Limb (tissue), 2 donors: ENCODE measurements at regions not wholly inside any gene's neighbourhood (a gene's known extent, or its start where the extent isn't known, plus 50 kb on each side); places are given as distances from the start of the nearest gene placed in this dataset.
"Not testable (repeated sequence)": the region's sequence is repeated elsewhere in the genome, so short reads cannot be mapped to it uniquely, and the experiment has no call there.

Experiments used
- DNase-seq, 2 donors: peaks; one replicate each; pipeline ENCODE4 v3.0.0-alpha.2; 2016; ENCODE audit errors: extremely low spot score in 2 of 2

DNA sequence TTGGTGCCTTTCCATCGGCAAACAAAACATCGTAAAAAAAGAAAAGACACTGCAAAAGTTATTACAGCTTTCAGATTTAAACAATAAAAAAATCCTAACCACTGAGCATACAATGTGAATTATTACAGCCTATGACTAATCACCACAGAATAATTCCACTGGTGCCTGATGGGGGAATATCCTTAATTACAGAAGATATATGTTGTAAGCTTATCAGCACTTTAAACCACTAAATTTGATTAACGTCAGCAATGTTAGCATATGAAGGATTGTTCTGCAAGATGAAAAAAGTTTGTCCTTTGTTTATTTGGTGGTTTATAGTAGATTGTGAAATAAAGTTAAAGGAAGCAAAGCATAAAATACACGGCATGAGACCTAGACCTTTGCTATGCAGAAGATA is 210.2 kb upstream of the ADAMTS3 start:
- no peak for DNase-seq

- no peak for DNase-seq
These were observed 208.4 kb upstream of the ADAMTS3 start for GRCh38 chr4:72777436-72777835.

DNA sequence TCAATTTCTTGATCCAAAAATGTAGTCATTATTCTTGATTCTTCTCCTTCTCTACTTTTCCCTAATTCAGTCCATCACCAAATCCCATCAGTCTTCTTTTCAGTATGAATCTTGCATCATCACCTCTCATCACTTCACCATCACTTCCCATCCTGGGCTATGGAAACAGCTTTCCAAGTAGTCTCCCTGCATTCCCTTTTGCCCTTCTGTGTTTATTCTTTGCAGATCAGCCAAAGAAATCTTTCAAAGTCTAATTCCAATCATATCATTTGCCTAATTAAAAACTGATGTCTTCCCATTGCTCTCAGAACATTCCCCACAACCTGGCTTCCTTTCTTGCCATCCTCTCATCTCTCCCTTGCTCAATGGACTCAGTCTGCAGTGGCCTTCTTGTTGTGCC is 201.7 kb upstream of the ADAMTS3 start:
- no peak for DNase-seq

- DNase-seq = no peak
These were observed 199.3 kb upstream of the ADAMTS3 start for GRCh38 chr4:72768364-72768763.

GRCh38 chr4:72767618-72768302 is 198.7 kb upstream of the ADAMTS3 start:
- no peak for DNase-seq

- DNase-seq = not testable (repeated sequence)
These were observed 196.8 kb upstream of the ADAMTS3 start for GRCh38 chr4:72765788-72766187.

DNA sequence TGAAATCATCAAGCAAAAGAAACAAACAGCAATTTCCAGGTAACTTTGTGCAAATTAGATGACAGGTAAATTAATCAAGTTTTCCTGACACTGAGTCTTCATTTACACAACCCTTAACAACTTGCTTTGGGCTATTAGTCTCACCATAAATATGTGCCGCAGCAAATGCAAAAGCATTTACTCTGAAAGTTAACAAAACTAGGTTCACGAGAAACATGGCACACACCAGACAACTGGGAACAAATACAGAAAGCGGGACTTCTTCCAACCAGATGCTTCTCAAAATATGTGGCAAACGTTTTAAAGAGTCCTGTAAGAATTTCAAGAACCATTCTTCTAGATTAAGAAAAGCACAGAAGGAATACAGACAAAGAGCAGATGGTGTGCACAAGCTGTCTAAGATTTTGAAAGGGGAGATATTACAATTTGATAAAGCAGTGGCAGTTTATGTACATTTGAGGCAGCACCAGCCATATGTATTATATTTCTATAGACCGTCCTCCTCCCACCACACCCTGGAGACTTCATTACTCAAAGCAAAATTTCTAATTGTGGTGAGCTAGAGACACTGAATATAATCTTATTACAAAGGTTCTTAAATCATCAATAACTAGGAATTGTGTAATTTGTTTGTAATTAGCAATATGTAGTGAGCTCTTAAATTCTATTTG is 192.5 kb upstream of the ADAMTS3 start:
- no peak for DNase-seq

- DNase-seq = not testable (repeated sequence)
These were observed 184.4 kb upstream of the ADAMTS3 start for GRCh38 chr4:72753414-72753813.

DNA sequence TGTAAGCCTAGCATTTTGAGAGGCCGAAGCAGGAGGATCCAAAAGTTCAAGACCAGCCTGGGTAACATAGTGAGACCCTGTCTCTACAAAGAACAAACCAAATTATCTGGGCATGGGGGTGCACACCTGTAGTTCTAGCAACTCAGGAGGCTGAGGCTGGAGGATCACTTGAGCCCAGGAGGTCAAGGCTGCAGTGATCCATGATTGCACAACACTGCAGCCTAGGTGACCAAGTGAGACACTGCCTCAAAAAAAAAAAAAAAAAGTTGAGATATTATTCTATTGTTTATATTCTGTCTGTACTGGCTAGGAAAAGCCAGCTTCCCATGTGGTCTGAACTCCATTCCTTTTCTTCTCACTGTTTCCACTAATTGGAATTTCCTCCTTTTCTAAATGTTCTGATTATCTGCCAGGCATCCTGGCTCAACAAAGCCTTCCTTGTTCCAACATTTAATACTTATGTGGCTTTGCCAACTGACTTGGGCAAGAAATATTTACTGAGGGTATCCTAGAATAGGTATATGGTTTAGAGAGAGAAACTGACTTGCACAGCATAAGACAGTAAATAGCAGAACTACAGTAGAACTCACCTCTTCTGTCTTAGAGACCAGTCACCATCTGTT is 175.2 kb upstream of the ADAMTS3 start:
- no peak for DNase-seq

DNA sequence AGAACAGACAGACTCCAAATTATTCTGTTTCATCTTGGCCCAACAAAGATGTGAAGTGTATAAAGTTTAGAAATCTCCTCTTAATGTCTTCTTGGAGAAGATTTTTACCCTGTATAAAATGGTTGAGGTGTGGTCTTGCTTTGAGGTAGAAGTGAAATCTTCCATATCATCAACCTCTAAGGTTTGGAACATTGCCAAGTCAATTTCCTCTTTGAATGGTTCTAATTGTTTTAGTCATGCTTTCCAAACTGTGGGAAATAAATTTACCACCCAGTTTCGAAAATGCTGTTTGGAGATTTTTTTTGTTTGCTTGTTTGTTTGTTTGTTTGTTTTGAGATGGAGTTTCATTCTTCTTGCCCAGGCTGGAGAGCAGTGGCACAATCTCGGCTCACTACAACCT is 174.1 kb upstream of the ADAMTS3 start:
- DNase-seq = no peak

DNA sequence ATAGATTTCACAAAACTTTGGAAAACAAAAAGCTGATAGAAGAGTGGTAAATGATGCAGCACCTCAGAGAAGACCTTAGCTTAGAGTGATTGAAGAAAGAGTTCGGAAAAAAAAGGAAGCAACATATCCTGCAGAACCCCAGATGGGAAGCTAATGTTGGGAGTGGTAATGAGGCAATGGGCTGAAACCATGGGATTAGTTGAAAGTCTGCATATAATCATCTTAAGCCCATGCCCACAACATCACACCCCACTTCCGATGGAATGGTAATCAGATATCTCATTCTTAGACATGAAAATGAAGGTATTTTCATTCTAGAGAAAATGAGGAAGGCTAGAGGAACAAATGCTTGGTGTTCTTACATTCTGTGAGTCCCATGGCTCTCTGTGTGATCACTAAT is 146.3 kb upstream of the ADAMTS3 start:
- DNase-seq = no peak

- DNase-seq = no peak
These were observed 145.7 kb upstream of the ADAMTS3 start for GRCh38 chr4:72714482-72715279.

- DNase-seq = no peak
These were observed 144.0 kb upstream of the ADAMTS3 start for GRCh38 chr4:72712997-72713396.

GRCh38 chr4:72709475-72709874 is 140.5 kb upstream of the ADAMTS3 start:
- no peak for DNase-seq

DNA sequence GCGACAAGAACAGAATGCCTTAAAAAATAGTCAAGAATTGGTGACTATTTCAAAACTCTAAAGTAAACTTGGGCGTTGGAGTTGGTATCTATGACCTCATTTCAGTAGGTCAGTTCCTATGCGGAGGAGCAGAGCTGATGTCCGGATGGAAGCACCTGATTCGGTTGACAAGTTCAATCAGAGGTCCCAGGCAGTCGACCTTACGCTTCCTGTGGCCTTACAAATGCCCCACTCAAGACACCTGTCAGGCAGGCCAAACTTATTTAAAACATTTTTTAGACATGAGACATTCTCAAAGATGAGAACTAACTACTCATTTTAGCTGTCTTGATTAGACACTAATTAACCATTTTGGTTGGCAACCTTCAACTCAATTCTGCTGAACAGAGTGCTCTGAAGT is 137.7 kb upstream of the ADAMTS3 start:
- no peak for DNase-seq

GRCh38 chr4:72704925-72705640 is 136.1 kb upstream of the ADAMTS3 start:
- DNase-seq = not testable (repeated sequence)

DNA sequence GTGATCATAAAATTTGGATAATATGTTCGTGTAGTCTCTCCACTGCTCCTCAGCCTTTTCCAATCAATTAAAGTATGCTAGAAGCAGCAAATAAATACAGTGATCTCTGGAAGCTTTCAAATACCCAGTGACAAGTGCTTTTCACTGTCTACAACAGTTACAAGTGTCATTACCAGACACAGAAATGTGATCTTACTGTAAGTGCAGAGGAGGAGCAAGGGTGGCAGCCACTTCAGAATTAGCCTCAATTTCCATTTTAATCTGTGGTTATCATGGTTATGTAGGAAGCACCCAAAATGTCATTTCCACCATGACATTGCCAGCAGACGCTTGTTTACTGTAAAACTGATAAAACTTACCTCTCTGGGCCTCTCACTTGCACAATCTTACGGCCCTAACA is 133.9 kb upstream of the ADAMTS3 start:
- DNase-seq = no peak

- peak in 1 of 2 donors; percentile 58 for DNase-seq
These were observed 133.2 kb upstream of the ADAMTS3 start for GRCh38 chr4:72701987-72702819.

DNA sequence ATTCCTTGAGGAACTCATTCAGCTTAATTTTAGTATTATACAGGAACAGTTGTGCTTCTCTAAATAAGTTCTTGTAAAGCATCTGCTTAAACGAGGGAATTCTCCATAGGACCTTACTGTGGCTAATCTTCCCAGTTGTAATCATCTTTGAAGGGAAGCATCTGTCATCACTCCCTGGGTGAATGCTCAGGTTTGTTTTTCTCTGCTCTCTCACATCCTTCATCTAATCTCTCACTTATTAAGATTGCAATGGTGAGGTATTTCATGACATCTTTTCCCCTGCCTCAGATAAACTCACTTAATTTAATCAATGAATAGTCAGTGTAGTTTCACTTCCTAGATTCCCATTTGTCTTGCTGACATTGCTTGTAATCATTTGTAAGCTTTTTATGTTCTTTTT is 121.8 kb upstream of the ADAMTS3 start:
- no peak for DNase-seq

DNA sequence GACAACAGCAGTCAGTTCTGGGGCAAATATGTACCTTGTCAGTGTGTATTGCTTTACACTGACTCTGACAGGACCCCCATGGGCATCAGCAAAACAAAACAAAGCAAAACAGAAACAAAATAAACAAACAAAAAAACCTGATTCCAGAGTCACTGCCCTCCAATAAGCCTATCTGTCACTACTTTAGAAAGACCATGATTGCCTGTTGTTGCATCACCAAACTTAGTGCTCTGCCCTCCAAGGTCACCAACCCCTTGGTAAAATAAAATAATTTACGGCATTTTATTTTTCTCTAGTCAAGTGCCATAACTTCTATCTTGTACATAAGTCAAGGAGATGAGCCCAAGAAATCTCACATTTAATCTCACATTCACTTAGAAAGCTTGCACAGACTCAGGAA is 120.9 kb upstream of the ADAMTS3 start:
- no peak for DNase-seq
